Endothelial cell (in vitro differentiated cells): ENCODE measurements at regions not wholly inside any gene's neighbourhood (a gene's known extent, or its start where the extent isn't known, plus 50 kb on each side); places are given as distances from the start of the nearest gene placed in this dataset.
"Not testable (repeated sequence)": the region's sequence is repeated elsewhere in the genome, so short reads cannot be mapped to it uniquely, and the experiment has no call there.

Source experiments
- DNase-seq: peaks from one replicate; pipeline ENCODE4 v3.0.0; 2021; ENCODE audit warnings: low spot score
- H3K27ac Mint-ChIP-seq: one replicate; pipeline ENCODE4 v1.8.0; 2021; ENCODE audit warnings: mixed read lengths, inconsistent platforms; ENCODE audit not compliant: unreplicated experiment
- H3K27me3 Mint-ChIP-seq: one replicate; pipeline ENCODE4 v1.8.0; 2021; ENCODE audit warnings: mild to moderate bottlenecking, moderate library complexity, mixed read lengths, inconsistent platforms; ENCODE audit not compliant: unreplicated experiment
- H3K36me3 Mint-ChIP-seq: one replicate; pipeline ENCODE4 v1.8.0; 2021; ENCODE audit warnings: mild to moderate bottlenecking, low read depth, mixed read lengths, inconsistent platforms; ENCODE audit not compliant: unreplicated experiment
- H3K4me1 Mint-ChIP-seq: one replicate; pipeline ENCODE4 v1.8.0; 2021; ENCODE audit warnings: mild to moderate bottlenecking, mixed read lengths, inconsistent platforms; ENCODE audit not compliant: unreplicated experiment
- H3K4me3 Mint-ChIP-seq: one replicate; pipeline ENCODE4 v1.8.0; 2021; ENCODE audit warnings: mild to moderate bottlenecking, mixed read lengths, inconsistent platforms; ENCODE audit not compliant: unreplicated experiment
- H3K9me3 Mint-ChIP-seq: one replicate; pipeline ENCODE4 v1.8.0; 2021; ENCODE audit warnings: mixed read lengths, inconsistent platforms; ENCODE audit not compliant: unreplicated experiment
- CTCF ChIP-seq: fragments of 200-600 bp; sonication (generic); IDR thresholded peaks from one replicate; pipeline ENCODE4 v1.5.0; 2021; ENCODE audit warnings: antibody characterized with exemption; ENCODE audit not compliant: unreplicated experiment

- no peak overlapping the region for H3K27ac Mint-ChIP-seq
- H3K27me3 Mint-ChIP-seq: peaks cover 2% of the 10 kb centered on the region
- no peaks in the 10 kb centered on the region for H3K9me3 Mint-ChIP-seq
- peaks cover 6% of the 10 kb centered on the region for H3K4me1 Mint-ChIP-seq
- H3K4me3 Mint-ChIP-seq: no peak overlapping the region
- DNase-seq: no peak
- H3K36me3 Mint-ChIP-seq: no peaks in the 10 kb centered on the region
- TF ChIP-seq CTCF: no peak
These were observed 66.6 kb upstream of the RHOU start for GRCh38 chr1:228668553-228669241.

- no peak for TF ChIP-seq CTCF
- Mint-ChIP-seq H3K4me1 (peaks cover 9% of the 10 kb centered on the region), H3K4me3 (no peak overlapping the region), H3K27ac (no peak overlapping the region), H3K36me3 (no peaks in the 10 kb centered on the region), H3K9me3 (no peaks in the 10 kb centered on the region), H3K27me3 (peaks cover 2% of the 10 kb centered on the region)
- DNase-seq: no peak
These were observed 66.1 kb upstream of the RHOU start for GRCh38 chr1:228669242-228669585.

- not testable (repeated sequence) for H3K9me3 Mint-ChIP-seq, DNase-seq, H3K27me3 Mint-ChIP-seq, H3K4me3 Mint-ChIP-seq, H3K36me3 Mint-ChIP-seq, H3K27ac Mint-ChIP-seq, H3K4me1 Mint-ChIP-seq
These were observed 54.2 kb upstream of the RHOU start for GRCh38 chr1:228681076-228681565.

GRCh38 chr1:228683428-228683827 lies 51.9 kb upstream of the RHOU start:
- Mint-ChIP-seq H3K4me3 (no peak overlapping the region), H3K9me3 (no peaks in the 10 kb centered on the region), H3K4me1 (peaks cover 2% of the 10 kb centered on the region), H3K27me3 (peaks cover 1% of the 10 kb centered on the region), H3K36me3 (no peaks in the 10 kb centered on the region), H3K27ac (no peak overlapping the region)
- no peak for TF ChIP-seq CTCF
- no peak for DNase-seq

GRCh38 chr1:228684607-228685006 lies 50.7 kb upstream of the RHOU start:
- Mint-ChIP-seq H3K4me1 (peaks cover 4% of the 10 kb centered on the region), H3K27ac (no peak overlapping the region)

More at GRCh38 chr1:228684607-228685006, 50.7 kb upstream of the RHOU start:
- no peaks in the 10 kb centered on the region for H3K36me3 Mint-ChIP-seq
- H3K9me3 Mint-ChIP-seq: no peaks in the 10 kb centered on the region
- H3K4me3 Mint-ChIP-seq: no peak overlapping the region
- peaks cover 1% of the 10 kb centered on the region for H3K27me3 Mint-ChIP-seq
- TF ChIP-seq CTCF: no peak
- no peak for DNase-seq
